Keratinocyte (primary cell): ENCODE measurements at regions not wholly inside any gene's neighbourhood (a gene's known extent, or its start where the extent isn't known, plus 50 kb on each side); places are given as distances from the start of the nearest gene placed in this dataset.

Source experiments
- CTCF ChIP-seq, 3 experiments: IDR thresholded peaks in 1 of 3; conservative IDR thresholded peaks in 1 of 3; optimal IDR thresholded peaks in 1 of 3; 2 replicates in 2 of 3; 3 replicates in 1 of 3; pipeline versions ENCODE3 to v1.5.1; 2011; ENCODE audit warnings: low read length in 3 of 3, mild to moderate bottlenecking in 3 of 3, moderate library complexity in 2 of 3, control low read depth in 1 of 3, inconsistent platforms in 1 of 3; ENCODE audit not compliant: insufficient read depth in 2 of 3; ENCODE audit errors: extremely low read depth in 1 of 3
- EZH2 ChIP-seq: IDR thresholded peaks from one replicate; pipeline ENCODE4 v1.6.1; 2012; ENCODE audit warnings: inconsistent platforms, mild to moderate bottlenecking, low read length, moderate library complexity

- TF ChIP-seq CTCF (optimal IDR thresholded peaks at IDR 0.05 in 1 of 3, IDR thresholded peaks at IDR 0.05 in 1 of 3, conservative IDR thresholded peaks at IDR 0.05 in 1 of 3; ENCODE audit: extremely low read depth in 1 of 3, insufficient read depth in 2 of 3, low read length in 3 of 3) (no peak), EZH2 (no peak)
Observed at GRCh38 chr12:28068467-28068866, 95.9 kb upstream of the PTHLH start.
